Neuronal stem cell (in vitro differentiated cells): ENCODE measurements at regions not wholly inside any gene's neighbourhood (a gene's known extent, or its start where the extent isn't known, plus 50 kb on each side); places are given as distances from the start of the nearest gene placed in this dataset.

ENCODE experiments used
- DNase-seq: peaks from one replicate; pipeline ENCODE4 v3.0.0-alpha.2; 2013; ENCODE audit warnings: low spot score
- H2AFZ ChIP-seq: one replicate; pipeline ENCODE4 v1.6.1; 2013; ENCODE audit warnings: mild to moderate bottlenecking, low read length, inconsistent platforms
- H2AK5ac ChIP-seq: 2 replicates; pipeline ENCODE4 v1.6.1; 2013; ENCODE audit warnings: low read depth, mild to moderate bottlenecking, inconsistent platforms, low read length, moderate library complexity, mixed read lengths
- H2BK120ac ChIP-seq: 2 replicates; pipeline ENCODE4 v1.6.1; 2013; ENCODE audit warnings: low read depth, mild to moderate bottlenecking, inconsistent platforms, low read length, moderate library complexity, mixed read lengths
- H2BK12ac ChIP-seq: one replicate; pipeline ENCODE4 v1.6.1; 2013; ENCODE audit warnings: low read length, inconsistent platforms
- H2BK15ac ChIP-seq: 2 replicates; pipeline ENCODE4 v1.6.1; 2013; ENCODE audit warnings: mild to moderate bottlenecking, low read length, inconsistent platforms, mixed read lengths
- H2BK5ac ChIP-seq: one replicate; pipeline ENCODE4 v1.6.1; 2013; ENCODE audit warnings: inconsistent platforms, mild to moderate bottlenecking, low read length, moderate library complexity
- H3K14ac ChIP-seq: one replicate; pipeline ENCODE4 v1.6.1; 2013; ENCODE audit warnings: low read length, inconsistent platforms
- H3K18ac ChIP-seq: 2 replicates; pipeline ENCODE4 v1.6.1; 2013; ENCODE audit warnings: low read length, inconsistent platforms
- H3K23ac ChIP-seq: 2 replicates; pipeline ENCODE4 v1.6.1; 2013; ENCODE audit warnings: low read depth, mild to moderate bottlenecking, mixed read lengths, low read length, inconsistent platforms; ENCODE audit not compliant: poor library complexity
- H3K27ac ChIP-seq: replicated peaks from 3 replicates; pipeline ENCODE4 v1.5.1; 2013; ENCODE audit warnings: low read length, inconsistent platforms
- H3K27me3 ChIP-seq, 3 experiments: 2 replicates each; pipeline ENCODE4 v1.6.1; 2013; ENCODE audit warnings: low read length in 3 of 3, mild to moderate bottlenecking in 2 of 3, inconsistent platforms in 1 of 3, low read depth in 1 of 3, mixed read lengths in 1 of 3, moderate library complexity in 1 of 3; ENCODE audit not compliant: control insufficient read depth in 3 of 3, insufficient read depth in 3 of 3
- H3K36me3 ChIP-seq, 2 donors: replicated peaks in 1 of 2; 2 replicates each; pipeline ENCODE4 v1.6.1; 2013; ENCODE audit warnings: low read length in 2 of 2; ENCODE audit not compliant: control insufficient read depth in 2 of 2, insufficient read depth in 2 of 2
- H3K4ac ChIP-seq: 2 replicates; pipeline ENCODE4 v1.6.1; 2013; ENCODE audit warnings: inconsistent platforms, mild to moderate bottlenecking, low read length, moderate library complexity
- H3K4me1 ChIP-seq, 2 donors: 1 replicate in 1 of 2; 2 replicates in 1 of 2; pipeline ENCODE4 v1.6.1; 2013; ENCODE audit warnings: low read length in 2 of 2, low read depth in 1 of 2; ENCODE audit not compliant: control insufficient read depth in 2 of 2, insufficient read depth in 1 of 2
- H3K4me2 ChIP-seq: one replicate; pipeline ENCODE4 v1.6.1; 2013; ENCODE audit warnings: mild to moderate bottlenecking, low read length, inconsistent platforms; ENCODE audit not compliant: insufficient read depth, poor library complexity, severe bottlenecking
- H3K4me3 ChIP-seq, 2 donors: 2 replicates each; pipeline ENCODE4 v1.5.1; 2013; ENCODE audit warnings: low read length in 2 of 2, mild to moderate bottlenecking in 2 of 2, inconsistent platforms in 1 of 2, moderate library complexity in 1 of 2
- H3K79me1 ChIP-seq: one replicate; pipeline ENCODE4 v1.6.1; 2013; ENCODE audit warnings: low read depth, mild to moderate bottlenecking, inconsistent platforms, low read length, moderate library complexity
- H3K9ac ChIP-seq: one replicate; pipeline ENCODE4 v1.6.1; 2013; ENCODE audit warnings: mild to moderate bottlenecking, low read depth, low read length, inconsistent platforms; ENCODE audit not compliant: poor library complexity
- H3K9me3 ChIP-seq, 2 donors: replicated peaks in 1 of 2; 2 replicates each; pipeline versions ENCODE3 to v1.6.1; 2013; ENCODE audit warnings: low read length in 2 of 2, mild to moderate bottlenecking in 2 of 2, inconsistent platforms in 1 of 2, low read depth in 1 of 2, mixed read lengths in 1 of 2, moderate library complexity in 1 of 2; ENCODE audit not compliant: control insufficient read depth in 2 of 2, insufficient read depth in 1 of 2
- H4K8ac ChIP-seq: one replicate; pipeline ENCODE4 v1.6.1; 2013; ENCODE audit warnings: low read depth, mild to moderate bottlenecking, inconsistent platforms, low read length, moderate library complexity
- H4K91ac ChIP-seq: one replicate; pipeline ENCODE4 v1.6.1; 2013; ENCODE audit warnings: low read length, low read depth, mild to moderate bottlenecking, inconsistent platforms; ENCODE audit not compliant: poor library complexity
- WGBS, 2 donors: extraction: QIAGEN DNeasy Blood & Tissue Kit; methylation state at CpG; one replicate each; pipeline ENCODE4 v1.1.7; 2013; ENCODE audit warnings: missing lambda C conversion rate in 2 of 2, mixed read lengths in 1 of 2; ENCODE audit not compliant: insufficient read length in 2 of 2, insufficient replicate concordance in 1 of 2; ENCODE audit errors: extremely low coverage in 2 of 2; 5-methylcytosine and 5-hydroxymethylcytosine counted together

GRCh38 chr18:62660691-62661090, 54.6 kb upstream of the PHLPP1 start:
- no peak overlapping the region for H2BK12ac ChIP-seq
- no peaks in the 10 kb centered on the region for H3K36me3 ChIP-seq
- DNase-seq = no peak
- peaks cover 0 to under 1% of the 10 kb centered on the region in 2 donors for H3K9me3 ChIP-seq
- H2BK120ac ChIP-seq = no peak overlapping the region
- no peak overlapping the region for H2AFZ ChIP-seq
- H4K91ac ChIP-seq = no peak overlapping the region
- H3K27me3 ChIP-seq = no peaks in the 10 kb centered on the region
- H3K4ac ChIP-seq = no peak overlapping the region
- no peaks in the 10 kb centered on the region for H3K79me1 ChIP-seq
- no peak overlapping the region for H3K9ac ChIP-seq
- no peak overlapping the region for H3K27ac ChIP-seq
- H3K4me3 ChIP-seq = no peak overlapping the region
- H3K4me2 ChIP-seq = no peak overlapping the region
- no peak overlapping the region for H2BK15ac ChIP-seq
- no peak overlapping the region for H3K23ac ChIP-seq
- H3K18ac ChIP-seq = no peak overlapping the region
- H3K14ac ChIP-seq = no peak overlapping the region
- H4K8ac ChIP-seq = no peak overlapping the region
- H2AK5ac ChIP-seq = no peak overlapping the region
- WGBS, 2 donors = no CpG with 5 or more reads among the region's 3 CpGs
- no peaks in the 10 kb centered on the region for H3K4me1 ChIP-seq
- no peak overlapping the region for H2BK5ac ChIP-seq

- Histone ChIP-seq H3K23ac (no peak overlapping the region), H2BK120ac (no peak overlapping the region), H3K27me3 (no peaks in the 10 kb centered on the region), H3K4ac (no peak overlapping the region), H3K4me3 (no peak overlapping the region), H3K4me1 (no peaks in the 10 kb centered on the region), H3K9ac (no peak overlapping the region), H4K91ac (no peak overlapping the region), H2AK5ac (no peak overlapping the region), H4K8ac (no peak overlapping the region), H3K14ac (no peak overlapping the region), H2AFZ (no peak overlapping the region), H3K18ac (no peak overlapping the region), H3K9me3 (peaks cover 0 to 1% of the 10 kb centered on the region in 2 donors), H2BK15ac (no peak overlapping the region), H3K36me3 (no peaks in the 10 kb centered on the region), H3K79me1 (no peaks in the 10 kb centered on the region), H2BK12ac (no peak overlapping the region), H2BK5ac (no peak overlapping the region), H3K4me2 (no peak overlapping the region), H3K27ac (no peak overlapping the region)
- WGBS, 2 donors = no CpG with 5 or more reads among the region's 5 CpGs
- no peak for DNase-seq
Measured at GRCh38 chr18:62663731-62664336, 51.5 kb upstream of the PHLPP1 start.

- Histone ChIP-seq H2BK15ac (no peak overlapping the region), H2AK5ac (no peak overlapping the region), H4K8ac (no peak overlapping the region), H3K4me1 (no peaks in the 10 kb centered on the region), H2BK12ac (no peak overlapping the region), H3K4me2 (no peak overlapping the region), H3K14ac (no peak overlapping the region), H3K18ac (no peak overlapping the region), H2AFZ (no peak overlapping the region), H3K4ac (no peak overlapping the region), H3K27me3 (no peaks in the 10 kb centered on the region), H3K27ac (no peak overlapping the region), H3K36me3 (no peaks in the 10 kb centered on the region), H3K9ac (no peak overlapping the region), H3K23ac (no peak overlapping the region), H4K91ac (no peak overlapping the region), H3K9me3 (peaks cover 0 to 1% of the 10 kb centered on the region in 2 donors), H2BK5ac (no peak overlapping the region), H3K4me3 (no peak overlapping the region), H2BK120ac (no peak overlapping the region), H3K79me1 (no peaks in the 10 kb centered on the region)
- DNase-seq = no peak
- WGBS, 2 donors = no CpG with 5 or more reads among the region's 6 CpGs
Measured at GRCh38 chr18:62664414-62664813, 50.9 kb upstream of the PHLPP1 start.

- Histone ChIP-seq H3K4me2 (no peak overlapping the region), H3K27ac (no peak overlapping the region), H2AFZ (no peak overlapping the region), H3K4me3 (no peak overlapping the region), H2BK12ac (no peak overlapping the region), H3K14ac (no peak overlapping the region), H2BK15ac (no peak overlapping the region), H3K79me1 (no peaks in the 10 kb centered on the region), H3K18ac (no peak overlapping the region), H3K36me3 (no peaks in the 10 kb centered on the region), H4K8ac (no peak overlapping the region), H2AK5ac (no peak overlapping the region), H4K91ac (no peak overlapping the region), H3K27me3 (no peaks in the 10 kb centered on the region), H2BK5ac (no peak overlapping the region), H3K9me3 (peaks cover 0 to 1% of the 10 kb centered on the region in 2 donors), H3K4me1 (no peaks in the 10 kb centered on the region), H3K4ac (no peak overlapping the region), H3K23ac (no peak overlapping the region), H3K9ac (no peak overlapping the region), H2BK120ac (no peak overlapping the region)
- no CpG with 5 or more reads among the region's 4 CpGs for WGBS, 2 donors
- DNase-seq = no peak
Measured at GRCh38 chr18:62665188-62665587, 50.2 kb upstream of the PHLPP1 start.
